CD4-positive, alpha-beta T cell treated with Interleukin-10 for 1 hour (primary cell): ENCODE measurements at regions not wholly inside any gene's neighbourhood (a gene's known extent, or its start where the extent isn't known, plus 50 kb on each side); places are given as distances from the start of the nearest gene placed in this dataset.

Experiments
- DNase-seq: peaks from one replicate; pipeline ENCODE4 v3.0.0-alpha.2; 2020

- DNase-seq, result no peak
These were observed 75.5 kb upstream of the UNC5A start for GRCh38 chr5:176734756-176735342.

GRCh38 chr5:176735383-176736265 is 74.7 kb upstream of the UNC5A start:
- no peak for DNase-seq

GRCh38 chr5:176736301-176736930 is 73.9 kb upstream of the UNC5A start:
- no peak for DNase-seq

GRCh38 chr5:176736931-176737745 is 73.2 kb upstream of the UNC5A start:
- DNase-seq, result no peak

DNA sequence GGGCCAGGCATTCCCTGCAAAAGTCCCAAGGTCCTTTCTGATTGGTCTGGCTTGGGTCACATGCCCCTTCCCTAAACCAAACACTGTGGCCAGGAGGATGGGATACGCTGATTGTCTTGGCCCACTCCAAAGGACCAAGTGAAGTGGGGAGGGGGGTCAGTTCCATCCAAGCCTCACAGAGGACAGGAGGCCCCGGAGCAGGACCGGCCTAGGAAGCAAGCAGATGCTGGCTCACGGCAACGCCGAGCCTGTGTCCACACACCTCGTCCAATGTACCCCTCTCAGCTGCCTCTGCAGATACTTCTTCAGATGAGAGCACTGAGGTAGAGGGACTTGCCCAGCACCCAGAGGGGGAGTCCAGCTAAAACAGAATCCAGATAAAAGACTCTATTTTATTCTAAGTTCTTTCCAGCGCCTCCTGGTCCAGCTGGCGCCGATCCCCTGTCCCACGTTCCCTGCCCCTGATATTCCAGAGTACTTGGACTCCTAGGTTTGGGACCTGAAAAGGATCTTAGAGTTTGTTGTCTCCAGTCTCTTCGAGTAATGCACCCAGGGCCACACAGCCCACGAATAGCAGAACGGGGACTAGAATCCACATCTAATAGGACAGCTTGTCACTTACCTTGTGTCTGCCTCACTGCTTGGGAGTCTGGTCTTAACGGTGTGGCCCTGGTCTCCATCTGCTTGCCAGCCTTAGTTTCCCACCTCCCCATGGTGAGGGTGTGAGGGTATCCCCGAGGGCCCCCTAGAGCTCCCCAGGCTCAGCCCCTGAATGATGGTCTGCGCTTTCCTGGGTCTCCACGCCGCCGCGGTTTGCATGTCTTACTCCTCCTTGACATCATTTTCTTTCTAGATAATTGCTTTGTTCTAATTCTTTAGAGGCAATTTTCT is 72.4 kb upstream of the UNC5A start:
- no peak for DNase-seq

GRCh38 chr5:176738637-176739250 is 71.6 kb upstream of the UNC5A start:
- no peak for DNase-seq

DNA sequence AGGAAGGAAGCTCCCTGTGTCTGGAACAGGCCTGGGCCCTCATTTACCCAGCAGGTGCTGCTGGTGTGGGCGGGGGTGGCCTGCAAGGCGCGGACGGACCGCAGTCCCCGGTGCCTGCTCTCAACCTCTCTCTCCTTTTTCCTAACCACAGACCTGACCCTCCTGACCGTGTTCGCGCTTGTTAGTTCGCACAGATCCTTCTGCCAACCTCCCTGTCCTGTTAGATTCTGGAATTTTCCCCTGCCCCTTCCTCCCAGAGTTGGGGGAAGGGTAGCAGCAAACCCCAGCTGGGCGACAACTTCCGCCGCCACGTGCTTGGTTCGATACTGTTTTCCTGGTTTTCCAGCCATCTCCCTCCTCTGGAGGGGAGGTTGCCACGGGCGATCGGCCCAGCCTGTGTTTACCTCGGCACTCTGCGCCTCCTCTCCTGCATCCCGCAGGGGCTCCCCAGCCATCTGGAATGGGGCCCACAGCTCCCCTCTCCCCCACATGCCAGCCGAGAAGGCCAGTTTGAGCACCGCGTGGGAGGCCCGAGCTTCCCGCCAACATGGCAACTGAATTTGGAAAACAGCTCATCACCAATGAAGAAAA is 70.8 kb upstream of the UNC5A start:
- no peak for DNase-seq

GRCh38 chr5:176740131-176740701 is 70.1 kb upstream of the UNC5A start:
- no peak for DNase-seq

DNA sequence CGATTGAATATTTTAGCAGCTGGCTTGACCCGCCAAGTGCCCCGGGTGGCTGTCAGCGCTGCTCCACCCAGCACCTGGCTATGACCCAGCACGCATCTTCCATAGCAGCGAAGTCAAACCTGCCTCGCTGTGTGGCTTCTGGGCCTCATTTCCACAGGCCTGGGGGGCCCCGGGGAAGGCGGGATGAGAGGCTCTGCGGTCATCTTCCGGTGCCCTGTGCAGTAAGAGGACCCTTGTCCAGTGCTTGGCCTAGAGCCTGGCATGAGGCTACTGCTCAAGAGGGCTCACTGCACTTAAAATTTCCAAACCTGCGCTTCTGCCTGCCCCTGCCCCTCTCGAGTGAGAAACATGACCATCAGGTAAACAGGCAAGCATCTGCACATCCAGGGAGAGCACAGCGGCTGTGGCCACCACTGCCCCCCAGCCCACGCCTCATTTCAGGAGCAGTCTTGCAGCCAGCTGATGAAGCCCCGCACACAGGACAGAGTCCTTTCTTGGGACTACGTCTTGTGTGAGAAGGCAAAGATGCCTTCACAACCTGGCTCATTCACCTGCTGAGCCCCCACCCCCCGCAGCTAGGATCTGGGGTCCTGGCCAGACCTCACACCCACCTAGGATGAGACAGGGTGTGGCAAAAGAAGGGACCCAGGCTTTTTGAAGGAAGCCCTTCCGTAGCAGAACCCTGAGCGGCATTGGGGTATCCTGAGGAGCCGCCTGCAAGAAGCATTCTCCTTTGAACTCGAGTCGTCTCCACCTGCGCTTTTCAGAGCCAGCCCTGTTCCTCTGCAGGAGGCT is 69.5 kb upstream of the UNC5A start:
- no peak for DNase-seq

DNA sequence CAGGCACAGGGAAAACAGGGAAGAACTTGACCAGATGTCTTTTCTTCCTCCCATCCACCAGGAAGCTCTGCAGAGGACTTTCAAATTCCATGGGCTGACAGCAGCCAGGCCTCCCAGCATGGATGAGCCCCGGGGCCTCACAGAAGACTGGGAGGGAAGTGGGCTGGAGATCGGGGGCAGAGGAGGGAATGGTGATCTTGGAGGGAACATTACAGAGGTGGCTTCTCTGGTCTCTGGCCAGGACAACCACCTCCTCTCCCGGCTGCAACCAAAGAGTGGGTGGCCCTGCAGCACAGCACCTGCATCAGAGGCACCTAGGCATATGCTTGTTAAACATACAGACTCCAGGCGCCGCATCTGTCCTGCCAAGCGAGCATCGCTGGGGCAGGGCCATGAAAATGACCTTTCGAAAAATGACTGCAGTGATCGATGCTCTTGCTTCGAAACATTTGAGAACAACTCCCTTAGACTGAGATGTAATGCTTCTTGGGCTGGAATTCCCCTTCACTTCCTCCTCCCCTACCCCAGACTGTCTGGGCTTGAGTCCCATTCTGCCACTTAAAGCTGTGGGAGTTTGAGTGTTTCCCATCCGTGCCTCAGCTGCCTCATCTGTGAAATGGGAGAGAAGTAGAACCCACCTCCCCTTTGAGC is 68.7 kb upstream of the UNC5A start:
- no peak for DNase-seq

DNA sequence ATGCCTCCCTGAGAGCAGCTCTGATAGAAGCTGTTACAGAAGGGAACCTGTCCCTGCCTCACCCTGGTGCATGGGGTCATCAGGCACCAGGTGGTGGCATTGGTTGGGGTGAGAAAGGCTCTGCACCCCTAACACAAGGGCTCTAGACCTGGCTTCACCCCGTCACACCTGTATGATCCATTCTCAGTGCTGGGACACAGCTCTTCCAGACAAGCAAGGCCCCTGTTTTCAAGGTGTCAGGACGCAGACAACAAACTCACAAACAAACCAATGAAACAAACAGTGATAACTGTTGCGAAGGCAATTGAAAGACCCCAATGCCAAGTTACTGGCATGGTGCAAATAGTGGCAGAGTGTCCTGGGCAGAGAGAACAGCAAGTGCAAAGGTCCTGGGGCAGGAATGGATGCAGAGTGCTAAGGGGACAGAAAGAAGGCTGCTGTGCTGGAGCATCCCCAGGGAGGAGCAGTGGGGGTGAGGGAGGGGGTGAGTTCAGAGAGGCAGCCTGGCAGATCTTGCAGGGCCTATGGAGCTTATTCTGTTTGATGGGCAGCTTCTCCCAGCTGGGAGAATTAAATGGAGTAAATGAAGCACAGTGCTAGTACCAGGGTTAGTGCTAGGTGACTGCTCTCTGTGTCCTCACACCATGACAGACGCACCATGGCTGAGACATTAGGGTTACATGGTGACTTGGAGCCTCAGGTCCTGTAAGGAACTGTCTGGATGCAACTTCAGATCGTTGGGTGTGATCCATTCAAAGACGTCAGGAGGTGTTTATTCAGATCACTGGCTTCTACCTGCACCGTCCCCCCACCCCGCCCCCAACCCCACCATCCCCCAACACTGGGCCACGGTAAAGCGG is 67.9 kb upstream of the UNC5A start:
- no peak for DNase-seq

DNA sequence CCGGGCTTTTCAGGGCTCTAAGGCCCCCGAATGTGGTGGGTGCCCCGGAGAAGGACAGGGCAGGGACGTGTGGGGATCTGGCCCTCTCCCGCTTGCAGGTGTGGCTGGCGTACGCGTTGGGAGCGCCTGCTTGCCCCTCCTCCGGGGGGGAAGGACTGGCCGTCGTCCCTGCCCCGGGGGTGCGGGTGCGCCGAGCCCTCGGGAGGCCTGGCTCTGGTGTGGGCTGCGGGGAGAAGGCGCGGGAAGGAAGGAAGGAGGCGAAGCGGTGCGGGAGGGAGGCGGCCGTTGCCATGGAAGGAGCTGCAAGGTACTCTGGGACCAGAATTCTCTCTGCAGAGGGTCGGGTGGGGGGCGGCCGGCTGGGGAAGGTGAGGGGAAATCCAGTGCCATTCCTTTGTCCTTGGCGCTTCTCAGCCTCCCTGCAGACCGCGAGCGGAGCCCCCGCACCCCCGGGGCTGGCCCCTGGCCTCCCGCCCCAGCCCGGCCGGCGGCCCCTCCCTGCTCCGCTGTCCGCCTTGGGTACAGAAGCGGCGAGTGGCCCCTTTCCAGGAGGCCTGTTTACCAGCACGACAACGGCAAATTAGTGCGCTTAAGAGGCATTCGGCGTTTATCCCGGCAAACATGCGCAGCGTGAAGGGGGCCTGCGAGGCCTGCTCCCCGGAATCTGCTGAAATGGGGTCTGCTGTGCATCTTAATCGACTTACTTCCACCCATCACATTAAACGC is 67.1 kb upstream of the UNC5A start:
- no peak for DNase-seq

- no peak for DNase-seq
These were observed 66.3 kb upstream of the UNC5A start for GRCh38 chr5:176743868-176744583.

DNA sequence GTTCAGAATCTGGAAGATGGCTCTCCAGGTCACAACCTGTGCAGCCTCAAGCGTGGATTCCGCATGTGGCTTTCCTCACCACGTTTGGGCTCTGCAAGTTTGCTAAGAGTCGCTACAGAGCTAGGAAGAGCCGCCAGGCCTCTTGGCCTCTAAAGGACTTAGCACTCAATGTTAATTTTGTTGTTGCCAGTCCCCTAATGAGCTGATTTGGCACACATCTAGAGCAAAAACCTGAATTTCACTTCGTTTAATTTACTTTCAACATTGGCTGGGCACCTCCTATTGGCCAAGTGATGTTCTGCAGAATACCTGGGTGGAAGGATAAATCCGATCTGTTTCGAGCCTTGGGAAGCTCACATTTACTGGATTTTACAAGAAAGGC is 65.8 kb upstream of the UNC5A start:
- no peak for DNase-seq

- DNase-seq, result no peak
These were observed 62.7 kb upstream of the UNC5A start for GRCh38 chr5:176747670-176748072.

- no peak for DNase-seq
These were observed 62.0 kb upstream of the UNC5A start for GRCh38 chr5:176748073-176748966.
